MM.1S (cell line): ENCODE measurements at regions not wholly inside any gene's neighbourhood (a gene's known extent, or its start where the extent isn't known, plus 50 kb on each side); places are given as distances from the start of the nearest gene placed in this dataset.
"Not testable (repeated sequence)": the region's sequence is repeated elsewhere in the genome, so short reads cannot be mapped to it uniquely, and the experiment has no call there.

Experiments used
- EZH2 ChIP-seq: fragments of 300-600 bp; sonication (generic); optimal IDR thresholded peaks from 2 replicates; pipeline ENCODE3; 2017; ENCODE audit warnings: low read depth, mild to moderate bottlenecking, antibody characterized with exemption, low read length, mixed read lengths
- EZH2phosphoT487 ChIP-seq: fragments of 300-600 bp; sonication (generic); IDR thresholded peaks from 2 replicates; pipeline ENCODE4 v1.6.1; 2018; ENCODE audit warnings: antibody characterized with exemption, low read length
- TF ChIP-seq, protein P1 (sequence below): fragments of 300-600 bp; sonication (generic); IDR thresholded peaks from 2 replicates; pipeline ENCODE4 v1.5.1; 2016; ENCODE audit warnings: antibody characterized with exemption, low read length, mixed read lengths

DNA sequence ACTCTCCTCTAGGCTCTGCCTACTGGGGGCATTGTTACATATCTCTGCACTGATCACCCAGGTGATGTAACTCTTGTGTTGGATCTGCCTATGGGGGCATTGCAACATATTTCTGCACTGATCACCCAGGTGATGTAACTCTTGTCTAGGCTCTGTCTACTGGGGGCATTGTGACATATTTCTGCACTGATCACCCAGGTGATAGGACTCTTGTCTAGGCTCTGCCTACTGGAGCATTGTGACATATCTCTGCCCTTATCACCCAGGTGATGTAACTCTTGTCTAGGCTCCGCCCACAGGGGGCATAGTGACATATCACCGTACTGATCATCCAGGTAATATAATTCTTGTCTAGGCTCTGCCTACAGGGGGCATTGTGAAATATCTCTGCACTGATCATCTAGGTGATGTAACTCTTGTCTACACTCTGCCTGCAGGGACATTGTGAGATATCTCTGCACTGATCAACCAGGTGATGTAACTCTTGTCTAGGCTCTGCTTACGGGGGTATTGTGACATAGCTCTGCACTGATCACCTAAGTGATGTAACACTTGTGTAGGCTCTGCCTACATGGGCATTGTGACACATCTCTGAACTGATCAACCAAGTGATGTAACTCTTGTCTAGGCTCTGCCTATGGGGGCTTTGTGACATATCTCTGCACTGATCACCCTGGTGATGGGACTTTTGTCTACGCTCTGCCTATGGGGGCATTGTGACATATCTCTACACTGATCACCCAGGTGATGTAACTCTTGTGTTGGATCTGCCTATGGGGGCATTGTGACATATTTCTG is 52.1 kb upstream of the USP14 start:
- TF ChIP-seq, protein P1, sequence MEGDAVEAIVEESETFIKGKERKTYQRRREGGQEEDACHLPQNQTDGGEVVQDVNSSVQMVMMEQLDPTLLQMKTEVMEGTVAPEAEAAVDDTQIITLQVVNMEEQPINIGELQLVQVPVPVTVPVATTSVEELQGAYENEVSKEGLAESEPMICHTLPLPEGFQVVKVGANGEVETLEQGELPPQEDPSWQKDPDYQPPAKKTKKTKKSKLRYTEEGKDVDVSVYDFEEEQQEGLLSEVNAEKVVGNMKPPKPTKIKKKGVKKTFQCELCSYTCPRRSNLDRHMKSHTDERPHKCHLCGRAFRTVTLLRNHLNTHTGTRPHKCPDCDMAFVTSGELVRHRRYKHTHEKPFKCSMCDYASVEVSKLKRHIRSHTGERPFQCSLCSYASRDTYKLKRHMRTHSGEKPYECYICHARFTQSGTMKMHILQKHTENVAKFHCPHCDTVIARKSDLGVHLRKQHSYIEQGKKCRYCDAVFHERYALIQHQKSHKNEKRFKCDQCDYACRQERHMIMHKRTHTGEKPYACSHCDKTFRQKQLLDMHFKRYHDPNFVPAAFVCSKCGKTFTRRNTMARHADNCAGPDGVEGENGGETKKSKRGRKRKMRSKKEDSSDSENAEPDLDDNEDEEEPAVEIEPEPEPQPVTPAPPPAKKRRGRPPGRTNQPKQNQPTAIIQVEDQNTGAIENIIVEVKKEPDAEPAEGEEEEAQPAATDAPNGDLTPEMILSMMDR, result not testable (repeated sequence)
- TF ChIP-seq EZH2, EZH2phosphoT487: not testable (repeated sequence)
